ENCODE measurements at regions not wholly inside any gene's neighbourhood (a gene's known extent, or its start where the extent isn't known, plus 50 kb on each side); places are given as distances from the start of the nearest gene placed in this dataset.

DNA sequence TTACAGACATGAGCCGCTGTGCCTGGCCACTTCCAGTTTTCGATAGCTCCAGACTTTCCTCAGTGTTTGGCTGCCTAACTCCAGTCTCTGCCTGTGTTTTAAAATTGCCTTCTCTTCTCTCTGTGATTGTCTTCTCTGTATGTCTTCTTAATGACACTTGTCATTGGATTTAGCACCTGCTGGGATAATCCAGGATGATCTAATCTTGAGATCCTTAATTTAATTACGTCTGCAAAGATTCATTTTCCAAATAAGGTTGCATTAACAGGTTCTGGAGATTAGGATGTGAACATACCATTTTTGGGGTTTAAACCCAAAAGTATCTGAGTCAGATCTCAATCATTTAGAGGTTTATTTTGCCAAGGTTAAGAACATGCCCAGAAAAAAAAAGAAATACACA is 222.2 kb upstream of the PDZRN3 start:
- intact Hi-C loops (cut with DNase I; ENCODE audit: low total_unique reads) = loop anchor here (5.0 kb wide), 1 partner anchor 335 kb away; no protein-coding TSS in a partner anchor
- 87 to 94% (median 88%) methylated on average over 3 of the region's 3 CpGs for WGBS, 5 donors
- TF ChIP-seq POLR2A (IDR thresholded peaks at IDR 0.05) (no peak), CTCF (IDR thresholded peaks at IDR 0.05 in 8 of 11, conservative IDR thresholded peaks at IDR 0.05 in 3 of 11) (no peak), POLR2AphosphoS5 (IDR thresholded peaks at IDR 0.05) (no peak)
- DNase-seq = no peak
- H3K27me3 ChIP-seq (replicated peaks in 1 of 7) = no peaks in the 10 kb centered on the region
- no peaks in the 10 kb centered on the region for H3K4me1 ChIP-seq
- no peaks in the 10 kb centered on the region for H3K9me3 ChIP-seq
- no peaks in the 10 kb centered on the region for H3K36me3 ChIP-seq
- H3K4me3 ChIP-seq = no peak overlapping the region
- no peak overlapping the region for H3K27ac ChIP-seq

GRCh38 chr3:73839032-73839431 is 214.3 kb upstream of the PDZRN3 start:
- WGBS, 5 donors = 80 to 94% (median 88%) methylated on average over 3 of the region's 3 CpGs
- Histone ChIP-seq H3K9me3 (peaks cover 3 to 58% (median 35%) of the 10 kb centered on the region in 8 donors), H3K4me3 (no peak overlapping the region), H3K27ac (no peak overlapping the region), H3K27me3 (replicated peaks in 1 of 7) (no peaks in the 10 kb centered on the region), H3K36me3 (no peaks in the 10 kb centered on the region), H3K4me1 (no peaks in the 10 kb centered on the region)
- intact Hi-C loops (cut with DNase I; ENCODE audit: low total_unique reads) = no loop called here
- TF ChIP-seq POLR2AphosphoS5 (IDR thresholded peaks at IDR 0.05) (no peak), CTCF (IDR thresholded peaks at IDR 0.05 in 8 of 11, conservative IDR thresholded peaks at IDR 0.05 in 3 of 11) (no peak), POLR2A (IDR thresholded peaks at IDR 0.05) (no peak)
- no peak for DNase-seq

DNA sequence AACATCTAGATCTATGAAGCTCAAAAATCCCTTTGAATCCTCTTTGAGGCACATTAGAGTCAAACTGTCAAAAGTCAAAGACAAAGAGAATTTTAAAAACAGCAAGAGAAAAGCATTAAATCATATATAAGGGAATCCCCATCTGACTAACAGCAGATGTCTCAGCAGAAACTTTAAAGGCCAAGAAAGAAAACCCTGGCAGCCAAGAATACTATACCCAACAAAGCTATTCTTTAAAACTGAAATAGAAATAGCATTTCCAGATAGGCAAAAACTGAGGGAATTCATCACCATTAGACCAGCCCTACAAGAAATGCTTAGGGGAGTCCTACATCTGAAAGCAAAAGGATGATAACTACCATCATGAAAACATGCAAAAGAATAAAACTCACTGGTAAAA is 211.2 kb upstream of the PDZRN3 start:
- Histone ChIP-seq H3K27me3 (replicated peaks in 1 of 7) (no peaks in the 10 kb centered on the region), H3K36me3 (no peaks in the 10 kb centered on the region), H3K4me1 (no peaks in the 10 kb centered on the region), H3K4me3 (no peak overlapping the region), H3K9me3 (peaks cover 3 to 62% (median 35%) of the 10 kb centered on the region in 8 donors), H3K27ac (no peak overlapping the region)
- TF ChIP-seq POLR2AphosphoS5 (IDR thresholded peaks at IDR 0.05) = no peak
- no peak for TF ChIP-seq CTCF (IDR thresholded peaks at IDR 0.05 in 8 of 11, conservative IDR thresholded peaks at IDR 0.05 in 3 of 11)
- no peak for TF ChIP-seq POLR2A (IDR thresholded peaks at IDR 0.05)
- intact Hi-C loops (cut with DNase I; ENCODE audit: low total_unique reads) = no loop called here
- DNase-seq = no peak

- peaks cover 3 to 41% (median 30%) of the 10 kb centered on the region in 8 donors for H3K9me3 ChIP-seq
- intact Hi-C loops (cut with DNase I; ENCODE audit: low total_unique reads) = no loop called here
- H3K4me3 ChIP-seq = no peak overlapping the region
- no peaks in the 10 kb centered on the region for H3K27me3 ChIP-seq (replicated peaks in 1 of 7)
- 61 to 83% (median 83%) methylated on average over 3 of the region's 3 CpGs for WGBS, 5 donors
- no peaks in the 10 kb centered on the region for H3K36me3 ChIP-seq
- no peaks in the 10 kb centered on the region for H3K4me1 ChIP-seq
- DNase-seq = no peak
- no peak overlapping the region for H3K27ac ChIP-seq
- TF ChIP-seq POLR2A (IDR thresholded peaks at IDR 0.05) = no peak
- no peak for TF ChIP-seq POLR2AphosphoS5 (IDR thresholded peaks at IDR 0.05)
- TF ChIP-seq CTCF (IDR thresholded peaks at IDR 0.05 in 8 of 11, conservative IDR thresholded peaks at IDR 0.05 in 3 of 11) = no peak
Observed at GRCh38 chr3:73832426-73832825, 207.7 kb upstream of the PDZRN3 start.
